GM21515 (cell line): ENCODE measurements at regions not wholly inside any gene's neighbourhood (a gene's known extent, or its start where the extent isn't known, plus 50 kb on each side); places are given as distances from the start of the nearest gene placed in this dataset.
"Not testable (repeated sequence)": the region's sequence is repeated elsewhere in the genome, so short reads cannot be mapped to it uniquely, and the experiment has no call there.

Experiments
- ATAC-seq: cut with Tn5 transposase; IDR thresholded peaks from one replicate; pipeline ENCODE4 v1.9.1; 2021; ENCODE audit not compliant: unreplicated experiment

GRCh38 chr3:178345944-178346343, 190.3 kb upstream of the KCNMB2 start:
- ATAC-seq, result no peak

DNA sequence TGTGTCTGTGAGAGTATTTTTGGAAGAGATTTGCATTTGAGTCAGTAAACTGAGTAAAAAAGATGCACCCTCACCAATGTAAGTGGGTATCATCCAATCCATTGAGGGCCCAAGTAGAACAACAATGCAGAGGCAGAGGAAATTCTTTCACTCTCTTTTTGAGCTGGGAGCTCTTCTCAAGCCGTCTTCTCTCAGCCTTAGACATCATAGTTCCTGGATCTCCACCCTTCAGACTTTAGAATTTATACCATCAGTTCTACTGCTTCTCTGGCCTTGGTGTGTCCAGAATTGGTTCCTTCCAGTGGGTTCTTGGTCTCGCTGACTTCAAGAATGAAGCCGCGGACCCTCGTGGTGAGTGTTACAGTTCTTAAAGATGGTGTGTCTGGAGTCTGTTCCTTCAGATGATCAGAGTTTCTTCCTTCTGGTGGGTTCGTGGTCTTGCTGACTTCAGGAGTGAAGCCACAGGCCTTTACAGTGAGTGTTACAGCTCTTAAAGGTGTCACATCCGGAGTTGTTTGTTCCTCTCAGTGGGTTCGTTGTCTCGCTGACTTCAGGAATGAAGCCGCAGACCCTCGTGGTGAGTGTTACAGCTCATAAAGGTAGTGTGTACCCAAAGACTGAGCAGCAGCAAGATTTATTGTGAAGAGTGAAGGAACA, 187.5 kb upstream of the KCNMB2 start:
- not testable (repeated sequence) for ATAC-seq

GRCh38 chr3:178349218-178349596, 187.0 kb upstream of the KCNMB2 start:
- ATAC-seq, result not testable (repeated sequence)

- ATAC-seq, result no peak
Measured at GRCh38 chr3:178350763-178351162, 185.5 kb upstream of the KCNMB2 start.

DNA sequence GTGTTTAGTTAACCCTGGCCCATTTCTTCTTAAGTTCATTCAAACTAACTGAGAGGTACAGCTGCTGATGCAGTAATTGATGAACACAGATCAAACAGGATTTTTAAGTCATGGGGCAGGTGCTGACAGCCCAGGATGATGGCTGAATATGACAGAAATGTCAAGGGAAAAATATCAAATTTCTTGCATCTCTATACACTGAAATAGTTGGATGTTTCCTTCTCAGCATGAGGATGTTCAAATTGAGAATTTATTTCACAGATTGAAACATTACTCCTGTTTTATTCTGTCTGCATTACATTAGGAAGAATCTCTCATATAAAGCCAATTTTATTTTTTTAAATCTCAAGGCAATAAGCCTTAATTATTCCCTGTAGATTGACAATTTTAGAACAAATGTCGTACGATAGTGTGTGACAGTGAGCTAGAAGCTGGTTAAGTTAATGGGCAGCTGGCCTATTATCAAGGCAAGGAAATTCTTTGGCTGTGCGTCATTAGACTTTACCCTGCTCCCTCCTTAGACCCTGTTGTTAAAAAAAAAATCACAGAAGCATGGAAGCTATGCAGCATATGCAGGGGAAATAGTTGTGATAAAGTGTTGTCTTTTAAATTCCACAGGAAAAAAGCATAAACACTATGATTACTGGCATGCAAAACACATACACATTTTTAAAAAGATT, 183.8 kb upstream of the KCNMB2 start:
- ATAC-seq, result no peak

- ATAC-seq, result no peak
Measured at GRCh38 chr3:178353006-178353694, 183.1 kb upstream of the KCNMB2 start.

GRCh38 chr3:178359728-178360127, 176.5 kb upstream of the KCNMB2 start:
- ATAC-seq, result no peak

GRCh38 chr3:178363048-178363447, 173.2 kb upstream of the KCNMB2 start:
- not testable (repeated sequence) for ATAC-seq

- ATAC-seq, result no peak
Measured at GRCh38 chr3:178367817-178368617, 168.2 kb upstream of the KCNMB2 start.

DNA sequence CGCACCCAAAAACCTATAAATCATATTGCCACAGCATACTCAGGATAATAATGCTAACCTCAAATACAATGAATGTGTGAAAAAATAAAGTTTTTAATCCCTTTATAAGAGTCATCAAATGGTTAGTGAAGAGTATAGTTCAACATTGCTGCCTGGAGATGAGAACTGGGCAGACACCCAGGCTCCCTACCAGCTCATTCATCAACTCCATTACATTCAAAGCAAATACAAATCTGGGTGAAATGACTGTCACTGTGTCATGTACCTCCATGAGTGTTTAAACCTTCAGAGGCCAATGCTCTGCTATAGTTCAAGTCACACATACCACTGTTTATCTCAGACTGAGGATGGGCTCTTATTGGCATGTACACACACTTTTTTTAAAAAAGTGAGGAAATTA, 167.2 kb upstream of the KCNMB2 start:
- ATAC-seq, result no peak

GRCh38 chr3:178369811-178370210, 166.4 kb upstream of the KCNMB2 start:
- ATAC-seq, result no peak

- ATAC-seq, result no peak
Measured at GRCh38 chr3:178370387-178370786, 165.8 kb upstream of the KCNMB2 start.

DNA sequence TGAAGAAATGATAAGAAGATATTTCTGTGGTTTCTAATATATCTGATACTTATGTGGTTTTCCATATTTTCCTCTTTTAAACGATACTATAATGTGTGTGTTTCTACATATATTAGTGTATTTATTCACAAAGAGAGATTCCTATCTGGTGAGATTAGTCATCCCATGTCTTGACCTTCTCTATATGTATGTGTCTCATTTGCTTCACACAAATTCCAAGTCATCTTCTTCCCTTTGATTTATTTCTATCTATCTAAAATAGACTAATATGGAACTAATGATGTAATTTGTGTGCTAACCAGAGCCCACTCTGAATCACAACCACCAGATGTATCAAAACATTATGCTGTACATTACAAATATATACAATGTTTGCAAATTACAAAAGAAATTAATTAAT, 154.7 kb upstream of the KCNMB2 start:
- ATAC-seq, result no peak

DNA sequence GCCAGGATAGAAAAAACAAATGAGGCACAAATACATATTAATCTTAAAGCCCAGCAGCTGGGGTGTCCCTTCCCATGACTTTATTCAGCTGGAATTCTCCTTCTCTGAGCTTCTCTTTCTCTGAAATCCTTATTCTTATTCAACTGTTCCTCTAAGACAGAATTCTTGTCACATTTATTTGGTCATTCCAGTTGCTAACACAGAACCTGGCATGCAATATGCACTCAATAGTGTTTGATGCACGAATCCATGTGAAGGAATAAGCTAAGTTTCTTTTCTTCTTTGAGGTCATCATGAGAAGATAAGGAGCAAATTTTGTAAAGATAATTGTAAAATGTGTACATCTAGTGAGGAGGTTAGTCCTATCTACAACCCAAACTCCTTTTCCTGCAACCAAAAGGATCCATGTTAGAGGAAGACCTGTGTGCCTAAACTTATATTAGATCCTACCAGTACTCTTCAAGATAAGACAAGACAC, 154.2 kb upstream of the KCNMB2 start:
- no peak for ATAC-seq

DNA sequence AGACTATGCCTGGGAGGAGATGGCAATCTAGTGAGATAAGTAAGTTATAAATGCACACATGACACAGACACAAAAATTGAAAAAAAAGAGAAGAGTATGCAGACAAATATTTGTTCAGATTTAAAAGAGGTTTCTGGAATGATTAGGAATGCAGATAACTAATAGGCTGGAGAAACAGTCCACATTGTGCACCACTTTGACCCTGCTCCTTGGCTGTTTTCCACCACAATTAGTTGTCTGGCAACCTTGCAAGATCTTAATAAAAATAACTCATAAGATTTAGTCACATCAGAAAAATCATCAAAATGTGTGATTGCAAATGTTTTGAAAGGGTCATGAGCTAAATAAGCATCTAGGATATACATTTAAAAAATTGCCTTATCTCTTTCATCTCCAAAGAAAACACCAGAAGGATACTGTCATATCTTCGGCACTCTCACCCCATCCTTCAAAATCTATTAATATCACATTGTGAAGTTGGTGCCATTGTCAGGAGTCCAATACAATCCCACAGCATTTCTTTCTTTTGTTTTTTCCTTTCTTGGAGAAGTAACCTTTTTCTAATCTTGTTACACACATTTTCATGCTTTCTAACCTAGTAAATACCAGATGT, 153.7 kb upstream of the KCNMB2 start:
- ATAC-seq, result no peak

GRCh38 chr3:178384321-178385230, 151.7 kb upstream of the KCNMB2 start:
- ATAC-seq, result no peak

GRCh38 chr3:178385280-178385952, 150.8 kb upstream of the KCNMB2 start:
- ATAC-seq, result peak; percentile 52

GRCh38 chr3:178386401-178386800, 149.8 kb upstream of the KCNMB2 start:
- ATAC-seq, result peak; percentile 61

- ATAC-seq, result peak; percentile 16
Measured at GRCh38 chr3:178386880-178387279, 149.4 kb upstream of the KCNMB2 start.
